ENCODE measurements at regions not wholly inside any gene's neighbourhood (a gene's known extent, or its start where the extent isn't known, plus 50 kb on each side); places are given as distances from the start of the nearest gene placed in this dataset.

DNA sequence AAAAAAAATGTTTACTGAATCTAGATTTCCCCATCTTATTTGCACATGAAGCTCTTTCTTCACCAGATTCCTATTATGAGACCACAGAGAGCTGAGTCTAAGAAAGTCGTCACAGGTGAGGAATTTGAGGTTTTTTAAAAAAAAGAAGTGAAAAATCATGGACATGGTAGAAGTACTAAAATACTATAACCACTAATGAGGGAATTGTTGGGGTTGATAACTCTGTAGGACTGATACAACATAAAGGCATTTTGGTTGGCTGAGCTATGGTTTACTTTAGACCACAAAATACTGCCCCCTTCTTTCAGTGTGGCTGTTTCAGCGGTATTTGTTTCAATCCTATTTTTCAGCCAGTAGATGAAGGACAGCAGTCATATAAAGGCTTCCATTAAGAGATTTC is 1111.3 kb downstream of the TYW1 start:
- DNase-seq: no peak

GRCh38 chr7:68109299-68109698 is 1112.7 kb downstream of the TYW1 start:
- DNase-seq: no peak

DNA sequence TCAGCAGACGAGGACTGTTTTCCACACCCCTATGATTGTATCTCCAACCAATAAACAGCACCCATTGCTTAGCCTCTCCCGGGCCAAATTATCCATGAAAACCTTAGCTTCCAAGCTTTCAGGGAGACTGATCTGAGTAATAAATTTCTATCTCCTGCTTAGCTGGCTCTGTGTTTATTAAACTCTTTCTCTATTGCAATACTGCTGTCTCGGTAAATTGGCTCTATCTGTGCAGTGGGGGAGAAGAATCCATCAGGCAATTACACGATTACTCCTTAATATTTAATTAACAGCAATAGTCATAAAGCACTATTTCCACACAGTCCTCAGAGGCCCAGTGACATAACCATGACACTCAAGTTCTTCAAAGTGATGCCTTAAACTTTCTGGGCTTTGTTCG is 1122.8 kb downstream of the TYW1 start:
- no peak for DNase-seq

GRCh38 chr7:68121056-68121455 is 1124.4 kb downstream of the TYW1 start:
- no peak for DNase-seq

- DNase-seq: no peak
Observed at GRCh38 chr7:68121655-68122054, 1125.0 kb downstream of the TYW1 start.

DNA sequence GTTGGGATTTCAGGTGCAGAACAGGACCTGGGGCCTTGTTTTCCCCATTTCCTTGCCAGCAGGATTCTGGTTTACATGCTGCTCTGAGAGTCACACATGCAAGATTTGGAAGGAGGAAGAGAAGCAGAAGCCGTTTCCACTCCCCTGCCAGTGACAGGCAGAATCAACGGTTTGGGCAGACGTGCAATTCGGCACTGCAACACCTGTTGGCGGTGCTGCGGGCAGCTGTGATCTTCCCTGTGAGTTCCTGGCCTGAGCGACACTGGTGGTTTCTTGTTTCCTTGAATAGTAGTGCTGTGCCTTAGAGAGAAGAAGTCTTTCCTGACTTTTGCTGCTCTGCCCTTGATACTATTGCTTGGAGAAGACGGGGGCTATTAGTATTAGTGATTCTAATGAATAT is 1126.2 kb downstream of the TYW1 start:
- no peak for DNase-seq

GRCh38 chr7:68125168-68125567 is 1128.5 kb downstream of the TYW1 start:
- no peak for DNase-seq

DNA sequence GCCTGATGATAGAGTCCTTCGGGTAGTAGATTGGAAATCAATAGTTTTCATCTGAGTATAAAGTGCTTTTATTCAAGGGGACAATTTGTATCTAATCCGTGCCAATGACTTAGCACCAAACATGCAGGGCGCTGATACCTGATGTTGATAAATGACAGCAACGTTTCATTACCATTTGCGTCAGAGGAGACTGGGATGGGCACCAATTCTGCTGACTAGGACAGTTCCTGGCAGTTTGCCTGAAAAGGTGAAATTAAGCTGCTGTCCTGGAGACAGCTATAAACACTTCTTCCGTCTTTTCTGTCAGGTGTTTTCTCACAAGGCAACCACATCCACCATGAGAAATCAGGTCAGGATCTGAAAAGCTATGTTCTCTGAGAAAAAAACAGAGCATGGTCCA is 1136.4 kb downstream of the TYW1 start:
- DNase-seq: no peak

DNA sequence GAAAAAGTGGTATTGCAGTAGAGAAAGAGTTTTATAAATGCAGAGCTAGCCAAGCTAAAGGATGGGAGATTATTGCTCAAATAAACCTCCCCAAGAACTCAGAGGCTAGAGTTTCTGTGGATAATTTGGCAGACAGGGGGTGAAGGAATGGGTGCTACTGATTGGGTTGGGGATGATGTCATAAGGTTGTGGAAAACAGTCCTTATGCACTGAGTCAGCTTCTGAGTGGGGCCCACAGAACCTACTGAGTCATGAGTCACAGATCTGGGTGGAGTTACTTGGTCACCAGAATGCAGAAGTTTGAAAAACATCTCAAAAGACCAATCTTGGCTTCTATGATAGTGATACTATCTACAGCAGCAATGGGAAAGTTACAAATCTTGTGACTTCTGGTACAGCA is 1146.7 kb downstream of the TYW1 start:
- no peak for DNase-seq

- no peak for DNase-seq
Observed at GRCh38 chr7:68146983-68147382, 1150.3 kb downstream of the TYW1 start.

DNA sequence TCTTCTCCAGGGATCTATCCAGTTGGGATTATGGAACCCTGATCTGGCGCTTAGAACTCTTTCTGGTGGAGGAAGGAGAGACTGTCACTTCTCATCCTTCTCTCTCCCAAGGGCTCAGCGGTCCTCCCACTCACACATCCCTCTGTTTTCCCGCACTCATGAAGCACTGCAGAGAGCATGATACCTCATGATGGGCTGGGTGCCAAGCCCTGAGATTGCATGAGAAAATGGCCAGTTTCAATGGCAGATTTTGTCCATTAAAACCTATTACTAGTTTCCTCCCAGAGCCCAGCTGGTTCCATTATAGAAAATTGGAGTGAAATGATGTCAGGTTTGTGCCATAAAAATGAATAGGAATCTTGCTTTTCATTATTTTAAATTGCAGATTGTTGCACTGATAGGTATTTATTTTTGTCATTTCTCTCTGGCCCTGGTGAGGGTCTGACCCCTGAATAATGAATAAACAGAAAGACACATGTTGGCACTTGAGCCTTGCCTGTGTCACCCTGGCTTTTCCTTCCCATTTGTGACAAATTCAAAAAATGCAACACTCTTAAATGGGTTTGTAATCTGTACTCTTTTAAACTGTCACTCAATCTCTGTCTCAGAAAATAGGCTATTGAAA is 1151.1 kb downstream of the TYW1 start:
- DNase-seq: no peak

DNA sequence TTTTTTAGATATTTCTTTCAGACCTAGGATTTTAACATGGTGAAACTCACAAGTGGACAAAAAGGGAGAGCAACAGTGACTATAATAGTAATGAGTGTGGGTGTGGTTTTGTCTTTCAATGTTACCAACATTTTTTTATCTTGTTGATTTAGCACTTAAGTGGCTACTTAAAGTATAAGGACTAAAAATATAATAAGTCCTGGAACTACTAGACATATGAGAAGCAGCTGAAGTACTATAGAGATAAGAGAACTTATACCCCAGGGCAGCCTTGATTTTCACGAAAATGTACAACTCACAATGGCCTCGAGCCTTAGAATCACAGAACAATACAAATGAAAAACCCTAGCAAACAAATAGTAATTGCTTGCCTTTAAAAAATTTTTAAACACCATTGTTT is 1151.8 kb downstream of the TYW1 start:
- no peak for DNase-seq

DNA sequence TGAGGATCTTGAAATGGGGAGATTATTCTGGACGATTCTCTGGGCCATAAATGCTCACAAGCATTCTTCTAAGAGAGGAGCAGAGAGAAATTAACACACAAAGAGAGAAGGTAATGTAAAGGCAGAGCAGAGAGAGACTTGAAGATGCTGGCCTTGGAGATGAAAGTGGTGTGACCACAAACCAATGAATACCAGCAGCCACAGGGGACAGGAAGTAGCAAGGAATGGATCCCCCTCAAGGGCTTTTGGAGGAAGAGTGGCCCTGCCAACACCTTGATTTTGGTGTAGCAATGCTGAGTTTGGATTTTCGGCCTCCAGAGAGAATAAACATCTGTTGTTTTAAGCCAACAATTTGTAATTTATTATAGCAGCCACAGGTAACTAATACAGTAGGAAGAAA is 1155.6 kb downstream of the TYW1 start:
- DNase-seq: no peak

GRCh38 chr7:68155676-68156075 is 1159.0 kb downstream of the TYW1 start:
- DNase-seq: no peak

DNA sequence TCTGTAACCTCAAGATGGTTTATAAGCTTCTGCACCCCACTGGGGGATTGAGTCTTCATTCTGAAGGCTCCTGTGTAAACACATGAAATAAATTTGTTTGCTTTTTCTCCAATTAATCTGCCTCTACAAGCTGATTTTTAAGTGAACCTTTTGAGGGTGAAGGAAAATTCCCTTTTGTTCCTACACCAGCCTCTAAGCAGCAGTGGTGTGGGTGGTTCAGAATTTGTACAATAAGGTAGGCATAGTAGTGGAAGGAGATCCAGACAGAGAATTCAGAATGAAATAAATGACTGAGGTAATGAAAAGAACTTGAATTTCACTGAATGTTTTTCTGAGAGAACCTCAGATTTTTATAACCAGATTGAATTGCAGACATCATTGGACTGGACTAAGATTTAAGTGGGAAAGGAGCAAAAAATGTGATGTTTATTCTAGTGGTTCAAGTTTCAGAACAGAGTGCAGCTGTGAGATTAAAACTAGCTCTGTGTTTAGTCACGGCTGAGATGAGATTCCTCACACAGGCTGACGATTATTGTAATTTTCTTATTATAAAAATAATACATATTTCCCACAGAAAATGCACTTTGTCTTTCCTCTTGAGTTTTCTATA is 1162.2 kb downstream of the TYW1 start:
- DNase-seq: no peak

DNA sequence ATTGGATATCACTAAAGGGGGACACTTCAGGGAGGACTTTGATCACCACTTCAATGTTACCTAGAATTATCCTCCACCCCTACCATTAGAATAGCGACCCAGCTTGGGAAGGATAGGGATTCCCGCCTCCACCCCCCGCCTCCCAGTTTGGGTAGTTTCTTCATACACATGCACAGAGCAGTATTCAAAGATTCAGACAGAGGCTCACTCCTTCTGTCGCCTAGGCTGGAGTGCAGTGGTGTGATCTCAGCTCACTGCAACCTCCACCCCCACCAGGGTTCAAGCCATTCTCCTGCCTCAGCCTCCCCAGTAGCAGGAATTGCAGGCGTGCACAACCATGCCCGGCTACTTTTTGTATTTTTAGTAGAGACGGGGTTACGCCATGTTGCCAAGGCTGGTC is 1166.1 kb downstream of the TYW1 start:
- DNase-seq: no peak

- no peak for DNase-seq
Observed at GRCh38 chr7:68166525-68166924, 1169.9 kb downstream of the TYW1 start.

DNA sequence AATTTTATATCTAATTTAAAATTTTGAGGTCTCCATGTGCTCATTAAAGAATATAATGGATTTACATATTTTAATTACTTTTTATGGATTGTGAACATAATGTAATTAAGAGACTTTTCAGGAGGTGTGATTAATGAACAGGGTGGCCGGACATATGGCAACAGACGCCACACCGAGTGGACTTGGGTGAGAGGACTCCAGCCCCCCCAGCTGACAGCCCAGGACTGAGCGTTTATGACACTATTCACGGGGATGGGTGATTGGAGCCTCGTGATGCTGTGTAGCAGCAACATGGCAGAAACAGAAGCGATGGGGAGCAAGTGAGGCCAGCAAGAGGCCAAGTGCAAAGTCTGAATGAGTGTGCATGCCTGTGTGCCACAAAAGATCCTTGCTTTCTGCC is 1176.9 kb downstream of the TYW1 start:
- no peak for DNase-seq

DNA sequence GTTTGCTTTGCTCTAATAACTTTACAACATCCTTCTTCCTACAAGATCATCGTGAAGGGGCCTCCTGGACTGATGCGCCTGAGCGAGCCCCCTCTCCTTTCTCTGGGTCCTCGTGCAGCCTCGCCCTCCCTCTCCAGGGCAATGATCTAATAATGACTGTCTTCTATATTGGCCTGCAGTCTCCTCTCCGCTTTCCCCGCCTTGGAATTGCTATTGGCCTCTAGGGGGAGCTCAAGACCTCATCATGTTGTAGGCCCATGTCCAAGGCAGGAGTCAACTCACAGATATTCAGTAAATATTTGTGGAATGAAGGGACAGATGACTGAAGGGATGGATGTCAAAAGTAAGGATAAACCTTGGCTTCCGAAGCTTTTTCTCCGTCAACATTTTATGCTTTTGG is 1180.3 kb downstream of the TYW1 start:
- DNase-seq: peak; percentile 5

- DNase-seq: no peak
Observed at GRCh38 chr7:68180761-68181160, 1184.1 kb downstream of the TYW1 start.

DNA sequence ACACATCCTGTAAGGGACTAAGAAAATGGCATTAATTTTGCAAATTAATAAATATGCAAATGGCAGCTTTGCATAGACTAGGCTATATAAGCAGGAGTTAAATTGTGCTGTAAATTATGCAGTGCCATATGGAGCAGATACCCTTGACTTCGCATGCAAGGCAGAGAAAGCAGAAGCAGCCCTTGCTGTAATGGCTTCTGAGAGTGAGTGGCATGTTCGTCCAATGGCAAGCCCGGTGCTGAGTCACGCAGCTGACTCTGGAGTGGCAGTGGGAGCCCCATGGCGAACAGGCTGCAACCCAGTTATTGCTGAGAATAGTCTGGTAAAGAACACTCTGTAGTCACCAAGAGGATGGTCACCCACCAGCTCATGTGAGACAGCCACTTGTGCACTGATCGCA is 1186.5 kb downstream of the TYW1 start:
- DNase-seq: no peak

DNA sequence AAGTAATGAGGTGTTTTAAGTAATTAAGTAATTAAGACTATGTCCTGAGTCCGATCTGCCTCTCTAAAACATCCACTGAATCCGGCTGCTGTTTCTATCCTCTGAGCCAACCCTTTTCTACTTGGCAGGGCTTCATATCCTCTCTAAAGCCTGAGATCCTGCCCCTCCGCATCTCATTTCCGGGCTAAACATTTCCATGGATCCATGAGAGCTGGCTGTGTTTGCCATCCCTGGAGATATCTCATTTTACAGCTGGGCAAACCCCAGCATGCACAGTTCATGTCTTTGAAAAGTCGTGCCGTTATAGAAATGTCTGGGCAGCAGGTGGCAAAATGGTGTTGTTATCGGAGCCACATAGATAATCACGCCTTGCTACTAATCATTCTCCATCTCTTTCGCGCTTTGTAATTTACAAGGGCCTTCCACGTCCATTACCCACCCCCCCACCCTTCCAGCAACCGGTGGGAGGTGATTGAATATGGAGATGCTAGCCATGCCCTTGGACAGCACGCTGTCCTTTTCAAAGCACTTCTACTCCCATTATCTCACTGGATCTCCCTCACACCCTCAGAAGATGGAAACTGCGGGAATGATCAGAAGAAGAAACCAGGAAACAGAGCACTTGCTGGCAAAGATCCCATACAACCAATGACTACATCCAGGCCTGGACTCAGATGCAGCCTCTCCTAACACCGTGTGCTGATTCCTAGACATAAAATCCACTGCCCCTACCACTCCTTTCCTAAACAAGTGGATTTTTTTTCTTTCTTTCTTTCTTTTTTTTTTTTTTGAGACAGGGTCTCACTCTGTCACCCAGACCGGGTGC is 1189.2 kb downstream of the TYW1 start:
- DNase-seq: no peak

GRCh38 chr7:68187532-68187931 is 1190.9 kb downstream of the TYW1 start:
- DNase-seq: no peak

- DNase-seq: no peak
Observed at GRCh38 chr7:68192941-68193340, 1196.3 kb downstream of the TYW1 start.
